ENCODE measurements at regions not wholly inside any gene's neighbourhood (a gene's known extent, or its start where the extent isn't known, plus 50 kb on each side); places are given as distances from the start of the nearest gene placed in this dataset.
"Not testable (repeated sequence)": the region's sequence is repeated elsewhere in the genome, so short reads cannot be mapped to it uniquely, and the experiment has no call there.

DNA sequence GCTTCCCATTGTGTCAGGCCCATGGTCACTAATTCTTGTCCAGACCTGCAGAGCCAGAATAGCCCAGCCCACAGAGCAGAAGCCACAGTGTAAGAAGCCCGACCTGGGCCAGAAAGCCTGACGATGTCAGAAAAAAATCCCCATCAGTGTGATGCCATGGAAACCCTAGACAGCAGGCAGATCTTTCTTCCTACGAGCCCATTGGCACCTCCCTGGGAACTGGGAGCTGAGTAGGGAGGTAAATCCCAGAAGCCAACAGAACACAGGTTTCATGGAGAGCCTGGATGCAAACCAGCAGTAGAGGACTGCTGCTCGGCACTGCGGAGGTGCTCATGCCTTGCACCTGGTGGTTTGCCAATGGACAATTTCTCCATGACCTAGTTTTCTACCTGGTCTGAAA, 82.2 kb upstream of the SLC22A16 start:
- no peak for DNase-seq

DNA sequence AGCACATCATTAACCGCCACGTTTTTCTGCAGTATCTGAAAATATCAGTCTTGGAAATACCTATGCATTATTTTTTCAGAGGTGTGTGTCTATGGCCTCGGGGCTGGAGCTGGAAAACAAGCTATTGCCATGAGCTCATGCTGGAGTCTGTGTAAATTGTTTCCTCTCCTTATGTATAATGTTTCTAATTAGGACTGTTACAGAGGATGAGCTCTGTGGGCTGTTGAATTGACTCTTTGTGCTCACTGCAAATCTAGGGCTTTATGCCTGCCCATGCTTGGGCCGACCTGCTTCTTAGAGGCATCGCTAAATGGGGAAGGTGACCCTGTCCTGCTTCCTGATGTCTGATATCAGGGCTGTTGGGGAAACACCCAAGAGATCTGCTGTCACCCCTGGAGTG, 80.8 kb upstream of the SLC22A16 start:
- no peak for DNase-seq

DNA sequence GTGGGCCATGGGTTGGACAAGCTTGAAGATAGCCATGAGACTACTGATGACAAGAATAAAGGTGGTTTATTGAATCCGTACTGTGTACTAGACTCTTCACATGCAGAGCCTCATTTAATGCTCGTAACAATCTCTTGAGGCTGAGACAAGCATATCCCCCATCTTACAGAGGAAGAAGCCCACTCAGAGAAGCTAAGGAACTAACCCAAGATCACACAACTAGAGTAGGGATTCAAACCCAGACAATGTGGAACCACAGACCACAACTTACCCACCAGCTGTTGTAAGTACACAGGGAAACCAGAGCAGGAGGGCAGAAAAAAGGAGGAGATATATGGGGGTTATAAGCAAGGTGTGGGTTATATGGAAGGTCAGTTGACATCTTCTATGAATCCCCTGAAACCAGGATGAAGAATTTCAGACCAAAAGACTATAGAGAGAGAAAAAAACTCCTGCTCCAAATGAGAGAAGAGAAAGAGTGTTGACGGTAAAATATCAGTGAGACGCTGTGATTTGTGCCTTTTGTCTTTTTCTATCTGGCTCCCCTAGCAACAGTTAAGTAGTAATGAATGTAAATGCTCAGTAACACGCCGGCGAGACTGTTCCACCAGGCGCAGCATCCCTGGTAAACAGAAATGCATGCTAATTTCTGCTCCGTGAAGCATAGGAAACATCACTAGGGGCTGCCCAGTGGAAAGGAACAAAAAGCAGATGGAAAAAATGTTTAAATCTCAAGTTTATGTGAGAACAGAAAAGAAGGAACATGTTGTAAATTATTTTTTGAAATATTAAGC, 80.1 kb upstream of the SLC22A16 start:
- no peak for DNase-seq

DNA sequence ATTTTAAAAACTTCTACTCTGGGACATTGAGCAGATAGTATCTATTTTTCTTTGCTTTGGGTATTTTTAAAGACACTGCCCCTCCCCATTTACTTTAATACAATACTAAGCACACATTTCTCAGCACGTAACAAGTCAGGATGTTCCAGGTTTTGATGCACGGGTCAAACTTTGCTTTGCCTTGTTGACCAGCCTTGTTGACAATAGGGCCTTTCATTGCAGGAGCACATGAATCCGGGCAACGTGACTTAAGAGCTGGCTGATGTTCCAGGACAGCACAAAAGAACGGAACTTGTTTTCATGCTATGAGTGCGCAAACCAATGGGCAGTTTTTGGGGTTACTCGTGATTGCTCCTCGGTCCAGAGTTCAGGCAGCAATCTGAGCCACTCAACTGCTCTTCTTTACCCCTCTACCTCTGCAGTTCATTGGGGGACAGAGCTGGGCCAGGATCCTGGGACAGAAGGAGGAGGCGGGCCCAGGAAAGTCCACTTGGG, 78.6 kb upstream of the SLC22A16 start:
- DNase-seq: no peak

DNA sequence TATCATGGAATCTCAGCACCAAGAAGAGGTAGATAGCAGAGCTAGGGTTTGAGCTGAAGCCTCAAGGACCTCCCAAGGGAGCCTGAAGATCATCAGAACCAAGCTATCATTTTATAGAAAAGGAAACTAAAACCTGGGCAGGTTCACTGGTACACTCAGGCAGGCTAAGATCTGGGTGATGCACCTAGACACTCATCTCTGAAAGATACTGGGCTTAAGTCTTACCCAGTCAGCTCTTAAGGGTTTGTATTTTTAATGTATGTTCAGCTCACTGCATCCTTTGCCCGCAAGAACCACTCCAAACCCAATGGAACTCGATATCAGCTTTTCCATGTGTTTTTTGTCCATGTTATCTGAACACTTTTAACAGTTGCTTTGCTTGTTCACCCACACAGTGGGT, 78.0 kb upstream of the SLC22A16 start:
- DNase-seq: no peak

DNA sequence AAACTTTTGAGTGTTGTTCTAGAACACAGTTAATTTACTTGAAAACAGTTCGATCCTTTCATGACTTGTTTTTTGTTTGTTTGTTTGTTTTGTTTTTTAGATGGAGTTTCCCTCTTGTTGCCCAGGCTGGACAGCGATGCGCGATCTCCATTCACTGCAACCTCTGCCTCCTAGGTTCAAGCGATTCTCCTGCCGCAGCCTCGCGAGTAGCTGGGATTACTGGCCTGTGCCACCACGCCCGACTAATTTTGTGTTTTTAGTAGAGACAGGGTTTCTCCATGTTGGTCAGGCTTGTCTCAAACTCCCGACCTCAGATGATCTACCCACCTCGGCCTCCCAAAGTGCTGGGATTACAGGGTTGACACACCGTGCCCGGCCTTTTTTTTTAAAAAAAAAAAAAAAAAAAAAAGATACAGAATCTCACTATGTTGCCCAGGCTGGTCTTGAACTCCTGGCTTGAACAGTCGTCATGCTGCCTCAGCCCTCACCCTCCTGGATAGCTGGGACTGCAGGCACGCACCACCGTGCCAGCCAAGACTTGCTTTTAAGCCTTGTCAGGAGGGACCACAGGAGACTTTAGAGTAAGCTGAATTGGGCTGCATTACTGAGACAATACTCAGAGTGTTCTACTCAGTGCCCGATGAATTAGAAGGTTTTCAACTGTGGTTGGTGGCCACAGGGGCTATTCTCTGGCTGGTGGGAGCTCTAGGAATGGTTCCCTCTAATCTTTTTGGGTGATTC, 76.7 kb upstream of the SLC22A16 start:
- DNase-seq: no peak

DNA sequence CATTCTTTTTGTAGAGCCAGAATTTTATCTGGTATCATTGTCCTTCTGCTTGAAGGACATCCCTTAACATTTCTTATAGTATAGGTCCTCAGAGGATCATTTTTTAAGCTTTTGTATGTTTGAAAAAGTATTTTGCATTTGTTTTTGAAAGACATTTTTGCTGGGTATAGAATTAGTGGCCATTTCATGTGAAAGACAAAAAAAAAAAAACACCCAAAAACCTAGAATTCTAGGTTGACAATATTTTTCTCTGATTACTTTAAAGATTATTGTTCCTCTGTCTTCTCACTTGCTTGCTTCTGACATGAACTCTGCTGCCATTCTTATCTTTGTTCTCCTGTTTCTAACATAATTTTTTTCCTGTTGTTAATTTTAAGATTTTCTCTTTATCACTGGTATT, 75.7 kb upstream of the SLC22A16 start:
- no peak for DNase-seq

DNA sequence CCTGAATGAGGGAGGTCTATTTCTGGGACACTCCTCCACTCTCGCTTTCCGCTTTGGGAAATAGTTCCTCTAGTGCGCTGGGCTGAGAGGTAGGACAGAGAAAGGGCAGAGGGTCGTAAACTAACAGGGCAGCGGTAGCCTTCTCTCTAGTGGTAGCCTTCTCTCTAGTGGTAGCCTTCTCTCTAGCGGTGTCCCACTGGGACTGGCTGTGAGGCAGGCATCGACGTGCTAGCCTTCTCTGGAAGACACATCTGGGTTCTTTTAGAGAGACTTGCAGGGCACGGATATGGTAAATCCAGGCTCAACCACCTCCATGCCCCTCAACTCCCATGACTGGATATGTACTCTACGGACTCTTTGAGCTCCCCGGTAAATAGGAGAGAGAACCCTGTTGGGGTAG, 74.7 kb upstream of the SLC22A16 start:
- DNase-seq: no peak

DNA sequence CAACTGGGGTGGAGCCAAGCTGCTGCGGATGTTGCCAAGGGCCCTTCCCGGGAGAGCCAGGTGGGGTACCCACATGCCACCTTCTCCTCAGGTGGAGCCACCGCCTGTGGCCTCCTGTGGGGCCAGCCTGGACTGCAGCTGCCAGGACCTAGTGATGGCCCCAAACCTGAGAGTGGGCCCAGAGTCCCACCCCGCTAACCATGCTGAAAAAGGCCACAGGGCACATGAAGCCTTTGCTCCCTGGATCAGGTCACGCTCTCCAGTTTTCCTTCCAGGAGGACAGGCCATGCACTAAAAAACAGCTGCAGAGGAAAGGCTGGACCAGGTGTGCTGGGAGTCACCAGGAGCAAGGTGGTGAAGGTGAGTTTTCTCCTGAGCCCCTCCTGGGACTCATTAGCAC, 73.9 kb upstream of the SLC22A16 start:
- no peak for DNase-seq

DNA sequence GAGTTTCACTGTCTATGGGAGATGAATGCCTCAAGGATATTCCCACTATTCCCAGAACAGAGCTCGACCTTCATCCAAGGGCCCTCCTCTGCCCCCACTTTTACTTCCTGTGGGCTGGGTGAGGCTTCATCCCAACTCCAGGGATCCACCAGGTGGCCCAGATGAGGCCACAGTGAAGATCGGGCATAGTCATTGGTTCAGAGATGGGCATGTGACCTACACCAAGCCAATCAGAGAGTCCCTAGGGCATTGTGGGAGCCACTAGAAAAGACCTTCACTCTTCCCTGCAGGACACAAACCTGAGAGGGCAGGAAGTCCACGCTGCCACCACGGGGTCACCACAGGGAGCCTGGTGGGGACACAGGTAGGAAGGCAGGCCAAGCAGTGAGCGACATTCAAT, 72.9 kb upstream of the SLC22A16 start:
- DNase-seq: no peak

DNA sequence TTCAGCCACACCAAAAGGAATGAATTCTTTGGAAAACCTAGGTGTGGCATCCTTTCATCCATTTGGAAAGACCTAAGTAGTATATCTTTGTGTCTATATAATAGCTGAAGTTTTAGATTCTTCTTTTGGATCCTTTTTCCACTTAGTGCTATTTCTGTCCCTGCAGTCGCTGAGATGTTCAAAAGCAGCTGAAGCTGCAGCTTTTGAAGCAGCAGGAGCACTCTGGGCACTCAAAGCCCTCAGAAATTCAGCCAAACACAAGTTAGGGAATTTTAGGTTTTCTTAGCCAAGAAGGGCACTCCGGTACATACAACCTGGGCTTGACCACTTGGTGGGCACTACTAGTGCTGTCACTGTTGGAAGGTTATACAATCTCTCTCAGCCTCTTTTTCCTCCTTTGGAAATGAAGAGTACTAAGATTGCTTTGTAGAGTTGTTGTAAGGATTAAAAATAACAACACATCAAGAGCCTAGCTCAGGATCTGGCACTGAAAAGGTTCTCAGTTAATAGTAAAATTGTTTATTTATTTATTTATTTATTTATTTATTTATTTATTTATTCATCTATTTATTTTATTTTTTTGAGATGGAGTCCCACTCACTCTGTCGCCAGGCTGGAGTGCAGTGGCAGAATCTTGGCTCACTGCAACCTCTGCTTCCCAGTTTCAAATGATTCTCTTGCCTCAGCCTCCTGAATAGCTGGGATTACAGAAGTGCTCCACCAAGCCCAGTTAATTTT, 71.9 kb upstream of the SLC22A16 start:
- DNase-seq: no peak

DNA sequence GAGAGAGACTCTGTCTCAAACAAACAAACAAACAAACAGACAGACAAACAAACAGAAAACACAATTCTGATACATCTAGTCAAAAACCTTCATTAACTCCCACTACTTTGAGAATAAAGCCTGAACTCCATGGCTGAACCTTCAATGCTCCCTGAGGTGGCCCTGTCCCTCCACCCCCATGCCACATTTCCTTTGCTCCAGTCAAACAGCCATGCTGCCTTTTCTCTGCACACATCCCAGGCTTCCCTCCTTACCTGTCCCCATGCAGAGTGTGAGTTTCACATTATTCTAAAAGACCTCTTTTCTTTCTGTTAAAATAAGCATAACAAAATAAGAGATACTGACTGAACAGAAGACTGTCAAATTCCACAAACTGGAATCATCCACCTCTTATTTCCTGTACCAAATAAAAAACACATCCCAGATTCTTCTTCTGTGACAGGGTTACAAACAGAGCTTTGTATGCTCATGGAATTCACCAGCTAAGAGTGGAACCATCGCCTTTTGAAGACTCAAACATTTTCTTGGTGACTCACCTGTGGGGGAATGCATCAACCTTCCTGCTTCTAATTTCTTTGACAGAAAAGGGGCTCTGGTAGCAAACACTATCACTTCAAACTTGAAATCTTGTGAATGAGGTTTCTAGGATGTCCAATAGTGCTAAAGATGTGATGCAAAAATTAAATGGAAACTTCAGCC, 71.0 kb upstream of the SLC22A16 start:
- DNase-seq: no peak

DNA sequence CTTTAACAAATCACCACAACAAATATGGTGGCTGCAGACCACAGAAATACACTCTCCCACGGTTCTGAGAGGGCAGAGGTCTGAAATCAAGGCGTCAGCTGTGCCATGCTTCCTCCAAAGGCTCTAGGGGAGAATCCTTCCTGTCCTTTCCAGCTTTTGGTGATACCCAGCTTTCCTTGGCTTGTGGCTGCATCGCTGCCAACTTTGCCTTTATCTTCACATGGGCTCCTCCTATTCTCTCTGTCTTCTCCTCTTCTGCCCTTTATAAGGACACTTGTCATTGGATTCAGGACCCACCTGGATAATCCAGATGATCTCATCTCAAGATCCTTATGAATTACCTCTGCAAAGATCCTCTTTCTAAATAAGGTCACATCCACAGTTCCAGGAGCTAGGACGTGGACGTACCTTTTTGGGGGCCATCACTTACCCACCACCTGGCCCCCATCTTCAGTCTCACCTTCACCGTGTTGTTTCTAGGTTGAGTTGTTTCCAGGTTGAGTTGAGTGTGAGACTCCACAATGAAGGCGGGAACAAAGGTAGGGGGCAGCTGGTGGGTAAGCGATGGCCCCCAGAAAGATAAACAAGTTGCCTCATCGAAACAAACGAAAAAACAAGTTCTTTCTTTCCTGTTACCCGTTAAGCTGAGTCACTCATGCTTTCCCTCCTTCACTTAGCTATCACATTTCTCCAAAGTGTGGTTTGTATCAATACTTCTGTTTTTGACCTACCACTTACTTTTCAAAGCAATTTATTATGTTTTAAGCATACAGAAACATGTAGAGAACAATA, 68.9 kb upstream of the SLC22A16 start:
- no peak for DNase-seq

DNA sequence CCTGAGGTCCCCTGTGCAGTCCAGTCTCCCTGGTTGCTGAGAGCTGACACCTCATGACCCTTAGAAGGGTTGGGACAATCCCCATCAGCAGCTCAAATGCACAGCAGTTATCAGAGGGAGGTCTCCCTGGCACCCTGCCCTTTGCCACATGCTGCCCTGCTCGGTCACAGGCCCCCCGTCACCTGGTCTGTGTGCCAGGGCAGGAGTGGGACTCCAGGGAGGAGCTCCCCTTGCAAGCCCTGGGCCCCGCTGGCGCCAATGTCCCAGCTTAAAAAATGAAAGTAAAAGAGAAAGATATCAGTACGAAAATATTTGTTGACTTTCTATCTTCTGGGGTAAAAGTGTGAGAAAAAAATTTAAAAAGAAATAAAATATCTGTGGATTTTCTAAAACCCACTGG, 68.1 kb upstream of the SLC22A16 start:
- DNase-seq: no peak

DNA sequence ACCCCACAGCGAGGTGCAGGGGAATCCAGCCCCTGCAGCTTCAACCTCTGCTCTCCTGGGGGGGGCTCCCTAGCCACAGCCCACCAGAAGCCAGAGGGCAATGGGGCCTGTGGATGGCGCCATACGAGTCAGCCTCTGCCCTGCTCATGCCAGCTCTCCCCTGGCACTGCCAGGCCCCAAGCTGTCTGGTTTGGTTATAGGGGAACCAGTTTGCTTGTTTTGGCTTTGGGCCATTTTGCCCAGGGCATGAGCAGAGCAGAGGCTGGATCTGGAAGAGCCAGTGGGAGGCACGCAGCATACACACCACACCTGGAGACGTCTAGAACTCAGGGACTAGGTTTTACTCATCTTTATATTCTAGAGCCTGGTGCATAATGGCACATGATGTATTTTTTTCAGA, 66.7 kb upstream of the SLC22A16 start:
- no peak for DNase-seq

DNA sequence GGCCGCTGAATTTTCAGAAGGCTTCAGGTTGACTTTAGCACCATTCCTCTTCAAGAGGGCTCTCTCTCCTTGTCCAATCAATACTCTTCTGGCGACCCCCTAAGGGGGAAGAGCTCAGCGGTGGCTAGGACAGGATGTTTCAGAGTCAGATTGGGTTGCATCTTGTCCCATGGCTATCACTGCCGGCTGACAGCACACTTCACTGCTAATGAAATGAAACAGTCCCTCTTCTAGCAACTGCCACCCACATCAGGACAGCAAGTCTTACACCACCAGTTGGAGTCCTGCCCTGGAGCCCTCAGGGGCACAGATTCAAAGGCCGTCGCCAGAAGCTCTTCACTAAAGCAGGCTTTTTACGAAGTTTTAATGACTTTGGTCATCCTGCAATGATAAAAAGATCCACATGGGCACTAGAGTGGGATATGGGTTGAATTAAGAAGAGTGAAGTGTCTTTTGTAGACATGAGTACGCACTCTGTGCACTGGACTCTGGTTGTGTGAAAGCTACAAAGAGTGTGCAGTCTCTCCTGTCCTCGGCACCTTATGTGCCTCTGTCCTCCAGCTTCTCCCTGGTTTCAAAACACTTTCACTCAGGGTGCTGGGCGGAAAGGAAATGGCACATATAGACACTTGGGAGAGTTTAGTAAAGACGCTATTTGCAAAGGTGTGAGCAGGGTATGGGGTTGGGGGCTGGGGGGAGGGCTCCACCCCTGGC, 66.1 kb upstream of the SLC22A16 start:
- DNase-seq: no peak

DNA sequence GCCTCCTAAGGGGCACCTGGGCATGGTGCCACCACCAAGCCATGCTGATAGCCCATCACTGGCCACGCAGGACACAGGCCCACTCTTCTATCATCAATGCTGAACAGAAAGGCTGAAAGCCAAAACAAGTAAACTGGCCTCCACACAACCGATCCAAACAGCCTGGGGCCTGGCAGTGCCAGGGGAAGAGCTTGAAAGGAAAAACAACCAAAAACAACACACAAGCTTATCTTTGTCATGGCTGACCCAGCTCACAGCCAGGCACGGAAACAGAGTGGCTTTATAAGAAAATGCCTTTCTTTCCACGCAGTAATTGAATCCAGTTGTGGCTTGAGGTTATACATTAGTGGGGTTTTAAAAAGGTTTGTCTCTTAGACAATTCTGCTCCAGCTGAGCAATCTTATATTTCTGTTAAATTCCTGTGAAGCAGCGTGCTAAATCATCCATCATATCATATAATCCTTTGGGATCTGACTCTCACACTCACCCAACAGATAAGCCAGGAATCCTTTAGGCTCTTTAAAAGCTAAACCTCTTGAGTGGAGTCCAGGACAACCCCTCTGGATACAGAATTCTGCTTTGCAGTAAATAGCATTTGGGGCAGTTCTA, 65.4 kb upstream of the SLC22A16 start:
- no peak for DNase-seq

DNA sequence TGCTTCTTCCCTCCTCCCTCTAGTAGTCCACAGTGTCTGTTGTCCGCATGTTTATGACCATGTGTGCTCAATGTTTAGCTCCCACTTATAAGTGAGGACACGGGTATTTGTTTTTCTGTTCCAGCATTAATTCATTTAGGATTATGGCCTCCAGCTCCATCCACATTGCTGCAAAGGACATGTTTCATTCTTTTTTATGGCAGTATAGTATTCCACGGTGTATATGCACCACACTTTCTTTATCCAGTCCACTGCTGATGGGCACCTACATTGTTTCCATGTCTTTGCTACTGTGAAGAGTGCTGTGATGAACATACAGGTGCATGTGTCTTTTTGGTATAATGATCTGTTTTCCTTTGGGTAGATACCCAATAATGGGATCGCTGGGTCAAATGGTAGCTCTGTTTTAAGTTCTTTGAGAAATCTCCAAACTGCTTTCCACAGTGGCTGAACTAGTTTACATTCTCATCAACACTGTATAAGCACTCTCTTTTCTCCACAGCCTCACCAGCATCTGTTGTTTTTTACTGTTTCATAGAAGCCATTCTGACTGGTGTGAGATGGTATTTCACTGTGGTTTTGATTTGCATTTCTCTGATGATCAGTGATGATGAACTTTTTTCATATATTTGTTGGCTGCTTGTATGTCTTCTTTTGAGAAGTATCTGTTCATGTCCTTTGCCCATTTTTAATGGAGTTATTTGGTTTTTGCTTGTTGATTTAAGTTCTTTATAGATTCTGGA, 63.0 kb upstream of the SLC22A16 start:
- not testable (repeated sequence) for DNase-seq

DNA sequence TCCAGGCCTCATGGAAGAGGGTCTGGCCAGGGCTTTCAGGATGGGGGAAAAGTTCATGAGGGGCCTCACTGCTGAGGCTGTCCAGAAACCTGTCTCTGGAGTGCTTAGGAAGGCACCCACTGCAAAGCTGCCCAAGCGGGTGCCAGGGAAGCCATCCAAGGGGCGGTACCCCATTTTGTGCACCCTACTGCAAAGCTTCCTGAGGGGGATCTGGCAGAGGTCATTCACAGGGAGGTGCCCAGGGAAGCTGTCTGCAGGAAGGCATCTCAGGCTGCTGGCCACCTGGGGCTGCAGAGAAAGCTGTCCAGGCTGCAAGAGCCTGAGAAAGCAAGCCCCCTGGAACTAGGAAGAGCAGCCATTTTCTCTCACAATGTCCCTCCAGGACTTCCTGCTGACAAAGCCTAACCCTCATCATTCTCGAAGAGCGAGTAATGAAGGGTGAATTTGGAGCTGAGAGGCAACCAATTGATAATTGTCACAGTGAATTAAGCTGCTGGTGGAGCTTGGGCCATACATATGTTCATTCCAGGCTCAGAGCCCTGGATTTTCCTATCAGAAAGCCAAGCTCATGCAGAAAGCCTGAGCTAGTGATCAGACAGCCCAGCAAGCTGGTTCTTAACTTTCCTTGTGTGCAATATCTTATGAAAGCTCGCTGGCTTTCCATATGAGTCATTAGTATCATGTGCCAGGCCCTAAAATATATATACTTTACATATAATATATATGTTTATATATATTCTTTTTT, 62.2 kb upstream of the SLC22A16 start:
- no peak for DNase-seq

Measured in activated CD8-positive, alpha-beta memory T cell treated with anti-CD3 and anti-CD28 coated beads for 24 hours (primary cell).